ENCODE measurements at regions not wholly inside any gene's neighbourhood (a gene's known extent, or its start where the extent isn't known, plus 50 kb on each side); places are given as distances from the start of the nearest gene placed in this dataset.

GRCh38 chr2:23183733-23184132 is 201.2 kb upstream of the KLHL29 start:
- no peak for ATAC-seq
- CTCF ChIA-PET: interaction anchor here (0.9 kb wide), 1 partner anchor 16 kb away, joined by 4 read pairs; no protein-coding TSS in a partner anchor
- no peak overlapping the region for H3K4me2 ChIP-seq
- no peaks in the 10 kb centered on the region for H3K4me1 ChIP-seq
- TF ChIP-seq ELK1 (IDR thresholded peaks at IDR 0.05; ENCODE audit: low read depth, low read length) (no peak), HDAC2 (IDR thresholded peaks at IDR 0.05) (no peak), NFE2L2 (conservative IDR thresholded peaks at IDR 0.05; ENCODE audit: low read length) (no peak), ZNF302 (CRISPR knock-in tag; IDR thresholded peaks at IDR 0.05) (no peak), NR3C1 (IDR thresholded peaks at IDR 0.05) (no peak), ZC3H11A (IDR thresholded peaks at IDR 0.05) (no peak), ZSCAN20 (CRISPR knock-in tag; IDR thresholded peaks at IDR 0.05) (no peak), SMC3 (IDR thresholded peaks at IDR 0.05) (no peak), CBX8 (IDR thresholded peaks at IDR 0.05) (no peak), PHF8 (IDR thresholded peaks at IDR 0.05; ENCODE audit: borderline replicate concordance, low read depth) (no peak), RCOR1 (IDR thresholded peaks at IDR 0.05; ENCODE audit: low read depth, low read length) (no peak), RARB (CRISPR knock-in tag; IDR thresholded peaks at IDR 0.05) (no peak), HEYL (CRISPR knock-in tag; IDR thresholded peaks at IDR 0.05) (no peak), FOXS1 (CRISPR knock-in tag; IDR thresholded peaks at IDR 0.05) (no peak), MYC (IDR thresholded peaks at IDR 0.05; ENCODE audit: borderline replicate concordance, low read length) (no peak), POLR2A (IDR thresholded peaks at IDR 0.05; ENCODE audit: low read length) (no peak)
- TF ChIP-seq, protein P1, sequence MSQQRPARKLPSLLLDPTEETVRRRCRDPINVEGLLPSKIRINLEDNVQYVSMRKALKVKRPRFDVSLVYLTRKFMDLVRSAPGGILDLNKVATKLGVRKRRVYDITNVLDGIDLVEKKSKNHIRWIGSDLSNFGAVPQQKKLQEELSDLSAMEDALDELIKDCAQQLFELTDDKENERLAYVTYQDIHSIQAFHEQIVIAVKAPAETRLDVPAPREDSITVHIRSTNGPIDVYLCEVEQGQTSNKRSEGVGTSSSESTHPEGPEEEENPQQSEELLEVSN (IDR thresholded peaks at IDR 0.05; ENCODE audit: borderline replicate concordance, low read depth): no peak
- FAIRE-seq: no peak
- no peak for DNase-seq (ENCODE audit: low read depth in 1 of 2, low spot score in 1 of 2)
- WGBS (ENCODE audit: missing lambda C conversion rate): 71% methylated on average over 4 of the region's 4 CpGs
- H3K9me3 ChIP-seq: peaks cover 5% of the 10 kb centered on the region; the same call in 1 of the 3 replicates
- H3K27ac ChIP-seq: no peak overlapping the region
- POLR2A ChIA-PET: no interaction called here
- no peak overlapping the region for H3K4me3 ChIP-seq

- TF ChIP-seq, protein P1 (IDR thresholded peaks at IDR 0.05; ENCODE audit: borderline replicate concordance, low read depth): no peak
- no peak for TF ChIP-seq EP300 (IDR thresholded peaks at IDR 0.05)
- TF ChIP-seq BHLHE40 (IDR thresholded peaks at IDR 0.05; ENCODE audit: low read depth, low read length): no peak
- H3K4me3 ChIP-seq: no peak overlapping the region
- DNase-seq (ENCODE audit: low read depth in 1 of 2, low spot score in 1 of 2) (no peak), FAIRE-seq (no peak), ATAC-seq (peak; percentile 15 to 44; a peak in 3 of 6 replicates)
- no peak overlapping the region for H3K27ac ChIP-seq
- H3K9me3 ChIP-seq: no peaks in the 10 kb centered on the region
- H3K4me2 ChIP-seq: no peak overlapping the region
- H3K4me1 ChIP-seq: no peaks in the 10 kb centered on the region
- CTCF ChIA-PET: interaction anchor here (0.6 to 3.1 kb wide), 28 partner anchors 8 to 729 kb away, joined by 3 to 17 read pairs (median 4); partner anchors contain the start of gene ATAD2B
- WGBS (ENCODE audit: missing lambda C conversion rate): 45% methylated on average over 12 of the region's 12 CpGs
- POLR2A ChIA-PET: no interaction called here
These were observed 186.5 kb upstream of the KLHL29 start for GRCh38 chr2:23198316-23199114.

- DNase-seq (ENCODE audit: low read depth in 1 of 2, low spot score in 1 of 2) (peak; percentile 13 to 47), ATAC-seq (peak; percentile 57 to 89; a peak in 3 of 6 replicates), FAIRE-seq (no peak)
- ChIA-PET CTCF (interaction anchor here (0.8 to 3.1 kb wide), 32 partner anchors 9 to 563 kb away, joined by 3 to 17 read pairs (median 4); no protein-coding TSS in a partner anchor), POLR2A (no interaction called here)
- Histone ChIP-seq H3K9me3 (no peaks in the 10 kb centered on the region), H3K4me3 (no peak overlapping the region), H3K4me2 (no peak overlapping the region), H3K27ac (no peak overlapping the region), H3K4me1 (no peaks in the 10 kb centered on the region)
- WGBS (ENCODE audit: missing lambda C conversion rate): 4% methylated on average over 7 of the region's 7 CpGs
- TF ChIP-seq CTCF (IDR thresholded peaks at IDR 0.05) (peak; percentile 80), RAD21 (conservative IDR thresholded peaks at IDR 0.05 in 1 of 2, IDR thresholded peaks at IDR 0.05 in 1 of 2) (peak; percentile 50 to 64; a peak in 4 of 5 replicates), SMC3 (IDR thresholded peaks at IDR 0.05) (peak; percentile 74), CHD4 (IDR thresholded peaks at IDR 0.05; ENCODE audit: borderline replicate concordance) (no peak), BHLHE40 (IDR thresholded peaks at IDR 0.05; ENCODE audit: low read depth, low read length) (no peak)
These were observed 185.7 kb upstream of the KLHL29 start for GRCh38 chr2:23199115-23199918.
